Astrocyte (in vitro differentiated cells and primary cell): ENCODE measurements at regions not wholly inside any gene's neighbourhood (a gene's known extent, or its start where the extent isn't known, plus 50 kb on each side); places are given as distances from the start of the nearest gene placed in this dataset.

Experiments used
- DNase-seq: peaks from one replicate; pipeline ENCODE4 v3.0.0-alpha.2; 2010; ENCODE audit warnings: low read depth
- FAIRE-seq: peaks from 2 replicates; lab custom pipeline; 2011; peaks lifted over from hg19 to GRCh38; lab: Jason Lieb, UNC
- H2AFZ ChIP-seq: 2 replicates; pipeline ENCODE4 v1.6.0; 2012; ENCODE audit warnings: low read depth, low read length, inconsistent platforms
- H3K27ac ChIP-seq: 2 replicates; pipeline ENCODE4 v1.5.1; 2011; ENCODE audit warnings: low read depth, low read length, inconsistent platforms
- H3K27me3 ChIP-seq: 2 replicates; pipeline ENCODE4 v1.6.0; 2011; ENCODE audit warnings: low read length, inconsistent platforms; ENCODE audit not compliant: insufficient read depth
- H3K36me3 ChIP-seq: 2 replicates; pipeline ENCODE4 v1.5.1; 2011; ENCODE audit warnings: low read length, inconsistent platforms; ENCODE audit not compliant: insufficient read depth
- H3K4me1 ChIP-seq: 2 replicates; pipeline ENCODE4 v1.5.1; 2011; ENCODE audit warnings: low read length, inconsistent platforms; ENCODE audit not compliant: insufficient read depth
- H3K4me2 ChIP-seq: 2 replicates; pipeline ENCODE4 v1.6.0; 2012; ENCODE audit warnings: low read length, inconsistent platforms
- H3K4me3 ChIP-seq: 2 replicates; pipeline ENCODE4 v1.5.1; 2011; ENCODE audit warnings: low read depth, mild to moderate bottlenecking, low read length, inconsistent platforms; ENCODE audit not compliant: insufficient read depth
- H3K79me2 ChIP-seq: 2 replicates; pipeline ENCODE4 v1.6.0; 2012; ENCODE audit warnings: mild to moderate bottlenecking, low read length, inconsistent platforms; ENCODE audit not compliant: insufficient read depth
- H3K9ac ChIP-seq: 2 replicates; pipeline ENCODE4 v1.6.0; 2012; ENCODE audit warnings: mild to moderate bottlenecking, low read length, inconsistent platforms
- H3K9me3 ChIP-seq: 2 replicates; pipeline ENCODE4 v1.5.1; 2012; ENCODE audit warnings: low read depth, mild to moderate bottlenecking, low read length, inconsistent platforms; ENCODE audit not compliant: insufficient read depth
- H4K20me1 ChIP-seq: 2 replicates; pipeline ENCODE4 v1.6.0; 2012; ENCODE audit warnings: low read length, inconsistent platforms; ENCODE audit not compliant: insufficient read depth
- H3K27ac Mint-ChIP-seq: one replicate; pipeline ENCODE4 v1.8.0; 2021; ENCODE audit warnings: mild to moderate bottlenecking, mixed read lengths; ENCODE audit not compliant: unreplicated experiment
- H3K27me3 Mint-ChIP-seq: one replicate; pipeline ENCODE4 v1.8.0; 2021; ENCODE audit warnings: low read depth, mixed read lengths; ENCODE audit not compliant: unreplicated experiment
- H3K36me3 Mint-ChIP-seq: one replicate; pipeline ENCODE4 v1.8.0; 2021; ENCODE audit warnings: low read depth, mixed read lengths; ENCODE audit not compliant: unreplicated experiment
- H3K4me1 Mint-ChIP-seq: one replicate; pipeline ENCODE4 v1.8.0; 2021; ENCODE audit warnings: low read depth, mixed read lengths; ENCODE audit not compliant: unreplicated experiment
- H3K4me3 Mint-ChIP-seq: one replicate; pipeline ENCODE4 v1.8.0; 2021; ENCODE audit warnings: mild to moderate bottlenecking, moderate library complexity, mixed read lengths; ENCODE audit not compliant: unreplicated experiment
- H3K9me3 Mint-ChIP-seq: one replicate; pipeline ENCODE4 v1.8.0; 2021; ENCODE audit warnings: mild to moderate bottlenecking, mixed read lengths; ENCODE audit not compliant: unreplicated experiment
- CTCF ChIP-seq: IDR thresholded peaks from 2 replicates; pipeline ENCODE4 v1.5.1; 2011; ENCODE audit warnings: low read depth, mild to moderate bottlenecking, inconsistent platforms, low read length, moderate library complexity; ENCODE audit not compliant: insufficient read depth
- EZH2 ChIP-seq: IDR thresholded peaks from 2 replicates; pipeline ENCODE4 v1.6.1; 2012; ENCODE audit warnings: mild to moderate bottlenecking, low read length, inconsistent platforms; ENCODE audit not compliant: insufficient read depth

GRCh38 chr3:82080261-82080660 is 318.8 kb upstream of the GBE1 start:
- Mint-ChIP-seq H3K4me1 (peaks cover 42% of the 10 kb centered on the region), H3K9me3 (no peaks in the 10 kb centered on the region), H3K4me3 (no peak overlapping the region), H3K27me3 (no peaks in the 10 kb centered on the region), H3K36me3 (no peaks in the 10 kb centered on the region), H3K27ac (peak overlapping the region; percentile 79)
- H3K79me2 ChIP-seq: no peaks in the 10 kb centered on the region
- H3K9me3 ChIP-seq: no peaks in the 10 kb centered on the region
- H3K27ac ChIP-seq: no peak overlapping the region
- no peak overlapping the region for H3K9ac ChIP-seq
- peak; percentile 64 for FAIRE-seq
- H3K27me3 ChIP-seq: no peaks in the 10 kb centered on the region
- H3K36me3 ChIP-seq: no peaks in the 10 kb centered on the region
- peak overlapping the region; percentile 8 for H3K4me2 ChIP-seq
- DNase-seq: no peak
- H4K20me1 ChIP-seq: no peaks in the 10 kb centered on the region
- H2AFZ ChIP-seq: peak overlapping the region; percentile 67
- H3K4me1 ChIP-seq: peaks cover 10% of the 10 kb centered on the region
- no peak overlapping the region for H3K4me3 ChIP-seq
- TF ChIP-seq CTCF: no peak

GRCh38 chr3:82079335-82079890 is 318.0 kb upstream of the GBE1 start:
- Histone ChIP-seq H4K20me1 (no peaks in the 10 kb centered on the region), H3K9ac (no peak overlapping the region), H3K27ac (no peak overlapping the region), H3K36me3 (no peaks in the 10 kb centered on the region), H3K27me3 (no peaks in the 10 kb centered on the region), H3K79me2 (no peaks in the 10 kb centered on the region), H2AFZ (no peak overlapping the region), H3K4me2 (no peak overlapping the region), H3K9me3 (no peaks in the 10 kb centered on the region), H3K4me1 (peaks cover 7% of the 10 kb centered on the region), H3K4me3 (no peak overlapping the region)
- Mint-ChIP-seq H3K36me3 (no peaks in the 10 kb centered on the region), H3K27ac (no peak overlapping the region), H3K27me3 (no peaks in the 10 kb centered on the region), H3K4me1 (peaks cover 38% of the 10 kb centered on the region), H3K9me3 (no peaks in the 10 kb centered on the region), H3K4me3 (no peak overlapping the region)
- DNase-seq: no peak
- no peak for FAIRE-seq
- TF ChIP-seq EZH2: no peak
- TF ChIP-seq CTCF: no peak

DNA sequence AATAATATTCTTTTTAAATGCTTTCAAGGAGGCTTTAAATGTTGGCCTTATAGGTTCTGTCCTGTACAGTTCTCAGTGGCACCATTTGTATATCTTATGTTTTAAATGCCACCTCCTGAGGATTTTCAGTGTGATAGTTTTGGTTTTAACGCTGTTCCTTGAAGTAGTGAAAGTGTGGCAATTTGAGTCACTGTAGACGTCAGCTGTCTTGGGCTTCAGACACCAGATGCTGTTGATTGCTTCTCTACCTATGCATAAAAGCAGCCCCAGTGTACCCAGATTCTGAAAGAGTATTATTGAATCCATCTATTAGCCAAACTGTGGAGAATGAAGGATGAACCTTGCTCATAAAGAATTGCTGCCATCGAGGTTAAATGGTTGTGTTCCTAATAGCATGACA is 316.8 kb upstream of the GBE1 start:
- Mint-ChIP-seq H3K9me3 (no peaks in the 10 kb centered on the region), H3K4me1 (peaks cover 32% of the 10 kb centered on the region), H3K36me3 (no peaks in the 10 kb centered on the region), H3K27ac (no peak overlapping the region), H3K4me3 (no peak overlapping the region), H3K27me3 (no peaks in the 10 kb centered on the region)
- DNase-seq (no peak), FAIRE-seq (no peak)
- no peak overlapping the region for H2AFZ ChIP-seq
- no peak for TF ChIP-seq CTCF
- no peak for TF ChIP-seq EZH2
- H3K9ac ChIP-seq: no peak overlapping the region
- no peaks in the 10 kb centered on the region for H3K9me3 ChIP-seq
- no peak overlapping the region for H3K4me3 ChIP-seq
- no peaks in the 10 kb centered on the region for H4K20me1 ChIP-seq
- H3K4me2 ChIP-seq: no peak overlapping the region
- no peaks in the 10 kb centered on the region for H3K36me3 ChIP-seq
- peaks cover 7% of the 10 kb centered on the region for H3K4me1 ChIP-seq
- H3K79me2 ChIP-seq: no peaks in the 10 kb centered on the region
- H3K27me3 ChIP-seq: no peaks in the 10 kb centered on the region
- H3K27ac ChIP-seq: no peak overlapping the region
